ENCODE measurements at regions not wholly inside any gene's neighbourhood (a gene's known extent, or its start where the extent isn't known, plus 50 kb on each side); places are given as distances from the start of the nearest gene placed in this dataset.

DNA sequence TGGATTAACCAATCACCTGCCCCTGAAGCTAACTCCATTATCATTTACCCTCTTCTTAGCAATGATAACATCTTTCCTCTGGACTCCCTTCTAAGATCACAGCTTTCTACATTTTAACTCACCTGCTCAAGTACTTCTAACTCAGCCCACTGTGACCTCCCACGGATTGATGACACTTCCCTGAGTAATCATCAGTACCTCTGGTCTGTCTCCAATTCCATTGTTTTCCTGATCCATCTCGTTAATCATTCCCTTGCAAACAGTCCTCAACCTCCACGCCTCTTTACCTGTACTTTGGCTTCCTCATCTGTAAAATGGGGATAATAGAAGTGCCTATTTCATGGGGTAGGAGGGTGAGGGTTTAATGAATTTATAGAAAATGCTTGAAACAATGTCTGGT is 195.3 kb upstream of the APP start:
- in situ Hi-C loops (cut with HindIII; ENCODE audit: low pct_ligation_motif_present, low pct_unique_long_range_greater_than_20kb, low sequenced_read_pairs) = no loop called here

GRCh38 chr21:26351661-26352060 is 181.1 kb upstream of the APP start:
- no peak for DNase-seq
- in situ Hi-C loops (cut with HindIII; ENCODE audit: low pct_ligation_motif_present, low pct_unique_long_range_greater_than_20kb, low sequenced_read_pairs) = no loop called here

More for the DNA sequence above, 195.3 kb upstream of the APP start:
- DNase-seq = no peak

DNA sequence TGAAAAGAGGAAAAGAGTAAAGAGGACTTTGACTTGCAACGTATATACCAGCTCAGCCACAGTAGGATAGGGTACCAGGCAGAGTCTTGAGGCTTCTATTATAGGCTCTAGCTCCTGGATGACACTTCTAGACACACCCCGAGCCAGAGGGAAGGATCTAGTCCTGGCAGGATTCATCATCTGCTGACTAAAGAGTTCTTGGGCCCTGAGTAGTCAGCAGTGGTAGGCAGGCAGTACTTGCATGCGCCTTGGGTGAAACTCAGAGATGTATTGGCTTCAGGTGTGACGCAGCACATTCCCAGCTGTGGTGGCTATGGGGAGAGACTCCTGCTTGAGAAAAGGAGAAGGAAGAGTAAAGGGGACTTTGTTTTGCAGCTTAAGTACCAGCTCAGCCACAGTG is 162.3 kb upstream of the APP start:
- in situ Hi-C loops (cut with HindIII; ENCODE audit: low pct_ligation_motif_present, low pct_unique_long_range_greater_than_20kb, low sequenced_read_pairs) = no loop called here
- no peak for DNase-seq

DNA sequence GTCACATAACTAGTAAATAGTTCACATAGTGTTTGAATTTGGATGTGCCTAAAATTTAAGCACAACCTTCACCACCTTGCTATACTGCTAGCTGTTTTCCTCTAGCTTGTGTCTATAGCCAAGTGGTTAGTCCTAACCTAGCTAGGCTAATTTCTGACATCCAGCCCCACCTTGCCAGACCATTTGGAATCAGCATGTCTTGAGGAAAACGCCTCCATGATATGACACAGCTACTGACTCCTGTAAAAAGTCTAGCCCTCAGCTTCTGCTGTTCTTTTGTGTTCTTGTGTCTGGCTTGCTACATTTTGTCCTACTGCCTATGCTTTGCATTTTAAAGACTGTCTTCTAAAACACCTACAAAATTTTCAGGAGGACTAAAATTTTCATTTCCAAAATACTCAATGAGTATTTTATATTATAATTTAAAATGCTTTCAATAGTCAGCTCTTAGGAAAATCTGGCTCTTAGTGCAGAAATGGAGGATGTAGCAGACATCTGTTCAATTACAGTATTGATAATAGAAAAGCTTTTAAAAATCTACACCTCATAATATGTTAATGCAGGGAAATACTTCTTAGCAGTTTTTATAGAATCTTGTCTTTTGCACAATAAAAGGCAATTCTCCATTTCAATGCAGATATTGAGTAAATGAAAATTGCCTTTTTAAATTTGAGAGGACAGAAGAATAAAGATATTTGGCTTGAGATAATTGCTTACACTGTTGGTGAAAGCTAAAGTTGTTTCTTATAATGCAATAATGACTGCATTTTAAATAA is 160.8 kb upstream of the APP start:
- no peak for DNase-seq
- in situ Hi-C loops (cut with HindIII; ENCODE audit: low pct_ligation_motif_present, low pct_unique_long_range_greater_than_20kb, low sequenced_read_pairs) = no loop called here

DNA sequence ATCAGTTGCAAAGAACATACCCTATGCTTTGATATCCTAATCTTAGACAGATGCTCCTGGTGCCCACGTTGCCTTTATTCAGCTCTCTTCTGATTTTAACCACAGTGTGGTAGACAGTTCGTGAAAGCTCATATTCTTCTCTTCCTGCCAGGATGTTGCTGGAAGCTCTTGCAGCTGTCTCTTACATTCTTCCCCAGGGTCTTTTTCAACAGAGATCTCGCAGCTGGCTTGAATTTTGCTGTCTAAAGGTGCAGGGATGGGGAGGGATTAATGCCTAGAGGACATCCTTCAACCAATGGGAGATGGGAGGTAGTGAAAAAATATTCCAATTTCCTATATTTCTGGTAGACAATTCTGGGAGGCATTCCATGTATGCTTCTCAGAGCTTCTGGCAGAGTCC is 150.0 kb upstream of the APP start:
- in situ Hi-C loops (cut with HindIII; ENCODE audit: low pct_ligation_motif_present, low pct_unique_long_range_greater_than_20kb, low sequenced_read_pairs) = no loop called here
- DNase-seq = no peak

GRCh38 chr21:26307640-26308039 is 137.1 kb upstream of the APP start:
- in situ Hi-C loops (cut with HindIII; ENCODE audit: low pct_ligation_motif_present, low pct_unique_long_range_greater_than_20kb, low sequenced_read_pairs) = no loop called here
- no peak for DNase-seq

DNA sequence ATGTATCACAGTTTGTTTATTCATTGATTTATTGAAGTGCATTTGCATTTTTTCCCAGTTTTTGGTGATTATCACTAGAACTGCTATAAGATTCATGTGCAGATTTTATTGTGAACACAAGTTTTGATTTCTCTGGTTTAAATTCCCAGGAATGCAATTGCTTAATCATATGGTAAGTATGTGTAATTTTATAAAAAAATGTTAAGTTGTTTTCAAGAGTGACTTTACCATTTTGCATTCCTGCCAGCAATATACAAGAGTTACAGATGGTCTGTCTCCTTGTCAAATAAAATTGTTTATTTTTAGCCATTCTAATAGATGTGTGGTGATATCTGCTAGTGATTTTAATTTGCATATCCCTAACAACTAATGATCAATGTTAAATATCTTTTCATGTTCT is 127.3 kb upstream of the APP start:
- in situ Hi-C loops (cut with HindIII; ENCODE audit: low pct_ligation_motif_present, low pct_unique_long_range_greater_than_20kb, low sequenced_read_pairs) = no loop called here
- DNase-seq = no peak

GRCh38 chr21:26293141-26293946 is 122.8 kb upstream of the APP start:
- no peak for DNase-seq
- in situ Hi-C loops (cut with HindIII; ENCODE audit: low pct_ligation_motif_present, low pct_unique_long_range_greater_than_20kb, low sequenced_read_pairs) = no loop called here

GRCh38 chr21:26288026-26288425 is 117.5 kb upstream of the APP start:
- no peak for DNase-seq
- in situ Hi-C loops (cut with HindIII; ENCODE audit: low pct_ligation_motif_present, low pct_unique_long_range_greater_than_20kb, low sequenced_read_pairs) = no loop called here

GRCh38 chr21:26284531-26284930 is 114.0 kb upstream of the APP start:
- no peak for DNase-seq
- in situ Hi-C loops (cut with HindIII; ENCODE audit: low pct_ligation_motif_present, low pct_unique_long_range_greater_than_20kb, low sequenced_read_pairs) = no loop called here

- in situ Hi-C loops (cut with HindIII; ENCODE audit: low pct_ligation_motif_present, low pct_unique_long_range_greater_than_20kb, low sequenced_read_pairs) = no loop called here
- no peak for DNase-seq
Measured at GRCh38 chr21:26282058-26282457, 111.5 kb upstream of the APP start.

DNA sequence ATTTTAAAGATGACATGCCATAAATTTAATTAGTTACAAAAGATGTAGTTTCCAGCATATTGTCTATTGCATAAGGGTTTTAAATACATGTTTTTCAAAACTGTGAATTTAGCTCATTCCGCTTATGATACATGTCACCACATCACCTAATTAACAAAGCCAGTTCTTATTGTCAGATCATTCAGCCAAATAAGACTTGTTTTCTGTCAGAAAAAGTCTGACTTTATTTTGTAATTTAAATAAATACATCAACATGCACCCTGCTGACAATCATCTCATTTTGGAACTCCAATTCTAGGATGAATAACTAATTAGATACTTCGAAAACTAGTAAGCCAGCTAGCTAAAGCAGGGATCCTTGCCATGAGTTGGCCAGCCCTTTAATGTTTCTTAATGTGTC is 110.9 kb upstream of the APP start:
- in situ Hi-C loops (cut with HindIII; ENCODE audit: low pct_ligation_motif_present, low pct_unique_long_range_greater_than_20kb, low sequenced_read_pairs) = no loop called here
- DNase-seq = no peak

DNA sequence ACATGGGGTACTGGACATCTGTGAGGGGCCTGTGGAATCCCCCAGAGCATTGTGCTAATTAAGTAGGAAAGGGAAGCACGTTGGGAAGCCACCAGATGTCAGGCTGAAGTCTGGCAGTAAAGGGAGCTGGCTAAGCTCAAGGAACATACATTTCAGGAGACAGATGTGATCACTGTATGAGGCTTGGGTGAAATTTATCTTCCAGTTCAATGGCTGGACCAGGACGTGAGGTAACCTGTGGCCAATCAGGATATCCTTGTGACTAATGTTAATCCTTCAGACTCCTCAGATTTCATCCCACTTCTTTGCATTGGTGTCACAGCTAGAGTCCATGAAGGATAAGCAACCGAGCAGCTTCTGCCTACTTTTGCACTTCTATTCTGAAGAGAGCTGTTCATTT is 110.2 kb upstream of the APP start:
- no peak for DNase-seq
- in situ Hi-C loops (cut with HindIII; ENCODE audit: low pct_ligation_motif_present, low pct_unique_long_range_greater_than_20kb, low sequenced_read_pairs) = no loop called here

- in situ Hi-C loops (cut with HindIII; ENCODE audit: low pct_ligation_motif_present, low pct_unique_long_range_greater_than_20kb, low sequenced_read_pairs) = no loop called here
- DNase-seq = no peak
Measured at GRCh38 chr21:26280148-26280547, 109.6 kb upstream of the APP start.

GRCh38 chr21:26275801-26276200 is 105.2 kb upstream of the APP start:
- in situ Hi-C loops (cut with HindIII; ENCODE audit: low pct_ligation_motif_present, low pct_unique_long_range_greater_than_20kb, low sequenced_read_pairs) = no loop called here
- DNase-seq = no peak

DNA sequence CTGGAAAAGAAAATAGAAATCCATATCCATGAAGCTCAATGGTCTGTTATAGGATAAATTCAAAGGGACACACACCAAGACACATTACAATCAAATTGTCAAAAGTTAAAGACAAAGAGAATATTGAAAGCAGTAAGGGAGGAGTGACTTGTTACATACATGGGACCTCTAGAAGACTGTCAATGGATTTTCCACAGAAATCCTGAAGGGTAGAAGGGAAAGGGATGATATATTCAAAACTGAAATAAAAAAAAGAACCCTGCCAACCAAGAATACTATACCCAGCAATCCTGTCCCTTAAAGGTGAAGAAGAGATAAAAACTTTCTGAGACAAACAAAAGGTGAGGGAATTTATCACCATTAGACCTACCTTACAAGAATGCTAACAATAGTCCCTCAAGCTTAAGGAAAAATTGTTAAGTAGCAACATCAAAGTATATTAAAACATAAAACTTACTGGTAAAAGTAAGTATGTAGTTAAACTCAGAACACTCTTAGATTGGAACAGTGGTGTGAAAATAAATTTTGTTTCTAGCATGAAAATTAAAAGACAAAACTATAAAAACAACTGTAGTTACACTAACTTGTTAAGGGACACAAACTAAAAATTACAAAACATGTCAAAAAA is 103.2 kb upstream of the APP start:
- in situ Hi-C loops (cut with HindIII; ENCODE audit: low pct_ligation_motif_present, low pct_unique_long_range_greater_than_20kb, low sequenced_read_pairs) = no loop called here
- DNase-seq = no peak

- DNase-seq = no peak
- in situ Hi-C loops (cut with HindIII; ENCODE audit: low pct_ligation_motif_present, low pct_unique_long_range_greater_than_20kb, low sequenced_read_pairs) = no loop called here
Measured at GRCh38 chr21:26267389-26267788, 96.8 kb upstream of the APP start.

DNA sequence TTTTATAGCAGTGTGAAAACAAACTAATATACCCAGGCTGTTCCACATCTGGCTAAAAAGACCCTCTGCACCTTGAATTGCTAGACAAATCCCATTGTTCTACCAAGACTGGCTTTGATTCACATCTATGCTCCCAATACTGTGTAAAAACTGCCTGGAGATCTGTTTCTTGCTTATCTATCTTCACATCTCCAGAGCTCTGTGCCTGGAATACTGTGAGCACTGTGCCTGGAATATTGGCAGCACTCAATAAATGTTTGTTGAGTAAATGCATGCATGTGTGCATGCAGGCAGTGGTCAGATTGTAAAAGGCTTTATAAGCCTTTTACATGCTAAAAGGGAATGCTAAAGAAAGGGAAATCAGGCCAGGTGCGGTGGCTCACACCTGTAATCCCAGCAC is 75.5 kb upstream of the APP start:
- in situ Hi-C loops (cut with HindIII; ENCODE audit: low pct_ligation_motif_present, low pct_unique_long_range_greater_than_20kb, low sequenced_read_pairs) = no loop called here
- DNase-seq = no peak

- in situ Hi-C loops (cut with HindIII; ENCODE audit: low pct_ligation_motif_present, low pct_unique_long_range_greater_than_20kb, low sequenced_read_pairs) = no loop called here
- no peak for DNase-seq
Measured at GRCh38 chr21:26245428-26245827, 74.9 kb upstream of the APP start.

DNA sequence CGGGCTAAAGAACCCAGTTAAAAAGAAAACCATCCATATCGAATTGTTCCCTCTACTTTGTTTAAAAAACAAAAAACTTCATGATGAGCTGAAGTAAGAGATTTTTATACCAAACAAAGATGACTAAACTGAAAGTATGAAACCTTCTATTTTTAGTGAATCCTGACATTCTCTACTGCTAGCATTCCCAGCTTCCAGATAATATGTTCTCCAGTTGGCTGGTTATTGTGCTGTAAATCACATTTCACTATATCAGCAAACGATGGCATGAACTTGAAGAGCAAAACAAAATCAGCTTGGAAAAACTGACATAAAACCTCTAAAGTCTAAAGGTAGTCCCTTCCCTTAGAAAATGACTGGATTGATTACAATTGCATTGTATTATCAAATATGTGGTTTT is 68.1 kb upstream of the APP start:
- in situ Hi-C loops (cut with HindIII; ENCODE audit: low pct_ligation_motif_present, low pct_unique_long_range_greater_than_20kb, low sequenced_read_pairs) = no loop called here
- no peak for DNase-seq

Measured in ACHN (cell line).